ENCODE measurements at regions not wholly inside any gene's neighbourhood (a gene's known extent, or its start where the extent isn't known, plus 50 kb on each side); places are given as distances from the start of the nearest gene placed in this dataset.

DNA sequence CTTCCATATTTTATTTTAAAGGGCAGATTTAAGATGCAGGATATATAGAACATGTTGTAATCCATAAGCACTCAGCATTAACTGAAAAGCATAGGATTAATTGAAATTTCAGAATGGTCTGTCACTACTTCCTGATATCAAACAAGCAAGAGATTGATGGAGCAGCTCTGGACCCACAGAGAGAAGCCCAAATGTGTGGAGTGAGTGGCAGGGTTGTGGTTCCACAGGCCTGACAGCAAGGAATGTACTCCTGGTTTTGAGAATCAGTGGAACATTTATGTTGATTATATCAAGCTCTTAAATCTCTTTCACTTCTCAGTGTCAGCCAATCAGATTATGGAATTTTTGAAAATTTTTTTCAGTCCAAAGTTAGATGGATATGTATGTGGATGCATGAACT is 267.6 kb upstream of the PRICKLE1 start:
- intact Hi-C loops (cut with DNase I), result no loop called here
- H3K4me3 ChIP-seq, result no peak overlapping the region
- no peaks in the 10 kb centered on the region for H3K36me3 ChIP-seq
- no peaks in the 10 kb centered on the region for H3K9me3 ChIP-seq
- no peak for FAIRE-seq
- no peak overlapping the region for H3K27ac ChIP-seq
- no peaks in the 10 kb centered on the region for H3K27me3 ChIP-seq
- TF ChIP-seq, protein P1, sequence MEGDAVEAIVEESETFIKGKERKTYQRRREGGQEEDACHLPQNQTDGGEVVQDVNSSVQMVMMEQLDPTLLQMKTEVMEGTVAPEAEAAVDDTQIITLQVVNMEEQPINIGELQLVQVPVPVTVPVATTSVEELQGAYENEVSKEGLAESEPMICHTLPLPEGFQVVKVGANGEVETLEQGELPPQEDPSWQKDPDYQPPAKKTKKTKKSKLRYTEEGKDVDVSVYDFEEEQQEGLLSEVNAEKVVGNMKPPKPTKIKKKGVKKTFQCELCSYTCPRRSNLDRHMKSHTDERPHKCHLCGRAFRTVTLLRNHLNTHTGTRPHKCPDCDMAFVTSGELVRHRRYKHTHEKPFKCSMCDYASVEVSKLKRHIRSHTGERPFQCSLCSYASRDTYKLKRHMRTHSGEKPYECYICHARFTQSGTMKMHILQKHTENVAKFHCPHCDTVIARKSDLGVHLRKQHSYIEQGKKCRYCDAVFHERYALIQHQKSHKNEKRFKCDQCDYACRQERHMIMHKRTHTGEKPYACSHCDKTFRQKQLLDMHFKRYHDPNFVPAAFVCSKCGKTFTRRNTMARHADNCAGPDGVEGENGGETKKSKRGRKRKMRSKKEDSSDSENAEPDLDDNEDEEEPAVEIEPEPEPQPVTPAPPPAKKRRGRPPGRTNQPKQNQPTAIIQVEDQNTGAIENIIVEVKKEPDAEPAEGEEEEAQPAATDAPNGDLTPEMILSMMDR (IDR thresholded peaks at IDR 0.05), result no peak
- DNase-seq, result no peak
- no peak for ATAC-seq
- H3K4me1 ChIP-seq, result no peaks in the 10 kb centered on the region

DNA sequence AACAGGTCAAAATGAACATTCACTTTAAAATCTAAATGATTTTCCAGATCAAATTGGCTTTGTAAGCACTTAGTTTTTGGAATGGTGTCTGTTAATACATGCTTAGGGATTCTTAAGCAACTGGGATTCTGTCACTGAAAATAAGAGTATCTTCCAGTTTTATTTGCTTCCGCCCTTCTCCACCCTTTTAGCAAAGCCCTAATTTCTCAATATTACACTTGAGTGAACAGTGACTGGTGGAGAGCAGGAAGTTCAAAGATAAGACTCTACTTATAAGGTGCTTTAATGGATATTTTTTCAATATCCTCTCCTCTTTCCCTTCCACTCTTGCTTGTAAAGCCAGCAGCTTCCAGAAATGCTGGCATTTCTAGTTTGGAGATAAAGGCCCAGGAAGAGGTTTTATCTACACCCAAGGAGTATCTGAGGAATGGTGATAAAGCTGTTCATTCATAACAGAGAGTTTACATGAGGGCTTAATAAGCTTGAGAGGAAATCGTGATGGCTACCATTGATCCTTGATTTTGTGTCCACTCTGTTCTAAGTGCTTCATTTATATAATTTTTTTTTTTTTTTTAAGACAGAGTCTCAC is 265.9 kb upstream of the PRICKLE1 start:
- intact Hi-C loops (cut with DNase I), result no loop called here
- WGBS, 2 donors, result 74 to 78% methylated on average over 2 of the region's 2 CpGs
- Histone ChIP-seq H3K27ac (no peak overlapping the region), H3K9me3 (no peaks in the 10 kb centered on the region), H3K4me1 (no peaks in the 10 kb centered on the region), H3K27me3 (no peaks in the 10 kb centered on the region), H3K4me3 (no peak overlapping the region), H3K36me3 (no peaks in the 10 kb centered on the region)
- ATAC-seq (no peak), DNase-seq (no peak), FAIRE-seq (no peak)
- TF ChIP-seq, protein P1 (IDR thresholded peaks at IDR 0.05), result no peak

DNA sequence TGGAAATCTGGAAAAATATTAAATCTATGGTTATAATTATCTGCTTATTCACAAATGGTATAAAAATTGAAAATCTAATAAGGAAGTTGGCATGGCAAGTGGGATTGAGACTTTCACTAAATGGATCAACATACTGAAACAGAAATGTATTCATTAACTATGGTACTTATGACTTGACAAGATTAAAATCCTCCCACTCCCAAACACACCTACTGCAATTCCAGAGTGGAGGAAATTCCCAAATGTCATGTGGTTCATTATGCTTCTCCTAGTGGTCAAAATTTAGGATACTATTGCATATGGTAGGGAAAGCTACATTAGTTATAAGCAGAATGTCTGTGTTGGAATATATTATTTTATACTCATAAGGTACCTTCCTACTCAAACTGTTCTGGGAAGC is 265.3 kb upstream of the PRICKLE1 start:
- TF ChIP-seq, protein P1 (IDR thresholded peaks at IDR 0.05), result no peak
- H3K27me3 ChIP-seq, result no peaks in the 10 kb centered on the region
- no peaks in the 10 kb centered on the region for H3K4me1 ChIP-seq
- no peak for DNase-seq
- H3K9me3 ChIP-seq, result no peaks in the 10 kb centered on the region
- no peak overlapping the region for H3K4me3 ChIP-seq
- H3K27ac ChIP-seq, result no peak overlapping the region
- FAIRE-seq, result no peak
- ATAC-seq, result no peak
- intact Hi-C loops (cut with DNase I), result no loop called here
- H3K36me3 ChIP-seq, result no peaks in the 10 kb centered on the region

DNA sequence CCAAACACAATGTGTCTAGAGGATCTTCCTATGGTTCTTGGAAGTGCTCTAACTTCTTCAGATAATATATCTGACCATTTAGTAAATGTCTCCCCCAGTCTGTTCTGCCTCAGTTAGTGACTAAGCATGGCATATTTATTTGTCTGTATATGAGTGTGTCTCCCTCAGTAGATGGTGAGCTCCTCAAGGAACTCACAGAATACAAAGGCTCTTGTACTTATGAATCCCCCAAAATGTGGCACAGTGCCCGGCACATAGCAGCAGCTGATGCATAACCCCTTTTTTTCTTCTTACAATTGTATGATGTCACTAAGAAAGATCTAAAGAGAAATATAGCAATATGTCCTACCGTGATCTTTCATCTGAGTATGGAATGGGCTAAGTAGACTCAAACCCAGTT is 264.7 kb upstream of the PRICKLE1 start:
- Histone ChIP-seq H3K27ac (no peak overlapping the region), H3K9me3 (no peaks in the 10 kb centered on the region), H3K27me3 (no peaks in the 10 kb centered on the region), H3K4me3 (no peak overlapping the region), H3K4me1 (no peaks in the 10 kb centered on the region), H3K36me3 (no peaks in the 10 kb centered on the region)
- intact Hi-C loops (cut with DNase I), result no loop called here
- TF ChIP-seq, protein P1 (IDR thresholded peaks at IDR 0.05), result no peak
- no peak for DNase-seq
- WGBS, 2 donors, result 85 to 92% methylated on average over 2 of the region's 2 CpGs
- no peak for ATAC-seq
- no peak for FAIRE-seq

DNA sequence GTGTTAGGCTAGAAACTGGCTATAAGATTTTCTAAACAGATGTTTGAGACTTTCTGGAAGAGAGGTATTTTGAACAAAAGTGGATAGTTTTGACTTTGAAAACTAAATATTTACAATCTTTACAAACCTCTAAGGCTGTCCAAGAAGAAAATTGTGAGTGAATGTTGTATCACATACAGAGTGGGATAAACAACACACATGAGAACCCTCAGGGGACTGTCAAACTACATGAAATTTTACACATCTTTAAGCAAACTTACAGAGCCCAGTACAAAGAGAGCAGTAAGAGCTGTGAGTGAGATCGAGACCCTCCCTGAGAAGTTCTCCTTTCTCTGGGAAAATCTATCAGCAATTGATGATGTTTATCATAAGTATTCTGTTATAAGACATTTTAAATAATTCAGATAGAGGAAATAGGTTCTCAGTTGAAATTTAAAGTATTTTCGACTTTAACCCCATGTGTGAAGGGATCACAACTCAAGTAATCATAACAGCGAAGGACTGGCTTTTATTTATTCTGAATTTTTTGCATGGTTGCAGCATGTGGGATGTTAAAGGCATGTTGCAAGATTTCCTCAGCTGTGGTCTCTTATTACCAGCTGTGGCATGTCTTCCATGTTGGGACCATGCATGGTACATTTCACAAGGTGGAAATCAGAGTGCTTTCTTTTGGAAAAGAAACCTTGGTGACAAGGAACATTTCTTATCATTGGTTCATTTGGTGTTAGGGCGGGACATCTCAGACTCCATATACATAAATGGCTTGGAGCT is 264.0 kb upstream of the PRICKLE1 start:
- Histone ChIP-seq H3K27ac (no peak overlapping the region), H3K36me3 (no peaks in the 10 kb centered on the region), H3K9me3 (no peaks in the 10 kb centered on the region), H3K27me3 (no peaks in the 10 kb centered on the region), H3K4me3 (no peak overlapping the region), H3K4me1 (no peaks in the 10 kb centered on the region)
- WGBS, 2 donors, result 80 to 87% methylated on average over 4 of the region's 4 CpGs
- TF ChIP-seq, protein P1 (IDR thresholded peaks at IDR 0.05), result no peak
- FAIRE-seq (no peak), DNase-seq (no peak), ATAC-seq (no peak)
- intact Hi-C loops (cut with DNase I), result no loop called here
